HG02981 (cell line): ENCODE measurements at regions not wholly inside any gene's neighbourhood (a gene's known extent, or its start where the extent isn't known, plus 50 kb on each side); places are given as distances from the start of the nearest gene placed in this dataset.
"Not testable (repeated sequence)": the region's sequence is repeated elsewhere in the genome, so short reads cannot be mapped to it uniquely, and the experiment has no call there.

ENCODE experiments used
- ATAC-seq: cut with Tn5 transposase; IDR thresholded peaks from one replicate; pipeline ENCODE4 v1.9.1; 2021; ENCODE audit warnings: mild to moderate bottlenecking, moderate library complexity; ENCODE audit not compliant: unreplicated experiment

- ATAC-seq: not testable (repeated sequence)
Measured at GRCh38 chr12:17564630-17565029, 525.4 kb downstream of the RERGL start.

DNA sequence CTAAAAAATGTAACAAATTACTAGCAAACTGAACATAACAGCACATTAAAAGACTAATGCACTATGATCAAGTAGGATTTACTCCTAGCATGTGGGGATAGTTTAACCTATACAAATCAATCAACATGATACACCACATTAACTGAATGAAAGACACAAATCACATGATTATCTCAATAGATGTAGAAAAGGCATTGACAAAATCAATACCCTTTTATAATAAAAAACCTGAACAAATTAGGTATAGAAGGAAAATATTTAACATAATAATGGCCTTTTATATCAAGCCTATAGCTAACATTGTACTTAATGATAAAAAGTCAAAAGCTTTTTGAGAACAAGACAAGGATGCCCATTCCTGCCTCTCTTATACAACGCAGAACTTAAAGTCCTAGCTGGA, 540.0 kb downstream of the RERGL start:
- no peak for ATAC-seq

DNA sequence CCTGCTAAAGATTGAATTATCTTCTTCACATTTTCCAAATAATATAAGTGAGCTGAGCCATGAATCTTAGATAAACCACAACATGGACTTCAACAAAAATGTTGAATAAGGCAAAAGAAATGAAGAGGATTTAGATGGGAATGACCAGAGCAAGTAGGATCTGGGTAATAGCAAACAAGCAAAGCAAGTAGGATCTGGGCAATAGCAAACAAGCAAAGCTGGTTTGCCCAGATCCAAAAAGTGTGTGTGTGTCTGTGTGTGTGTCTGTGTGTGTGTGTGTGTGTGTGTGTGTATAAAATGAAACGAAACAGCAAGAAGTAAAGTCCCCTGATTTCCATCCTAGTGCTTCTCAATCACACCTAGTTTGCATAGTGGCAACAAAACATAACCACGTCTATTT, 549.1 kb downstream of the RERGL start:
- ATAC-seq: no peak

DNA sequence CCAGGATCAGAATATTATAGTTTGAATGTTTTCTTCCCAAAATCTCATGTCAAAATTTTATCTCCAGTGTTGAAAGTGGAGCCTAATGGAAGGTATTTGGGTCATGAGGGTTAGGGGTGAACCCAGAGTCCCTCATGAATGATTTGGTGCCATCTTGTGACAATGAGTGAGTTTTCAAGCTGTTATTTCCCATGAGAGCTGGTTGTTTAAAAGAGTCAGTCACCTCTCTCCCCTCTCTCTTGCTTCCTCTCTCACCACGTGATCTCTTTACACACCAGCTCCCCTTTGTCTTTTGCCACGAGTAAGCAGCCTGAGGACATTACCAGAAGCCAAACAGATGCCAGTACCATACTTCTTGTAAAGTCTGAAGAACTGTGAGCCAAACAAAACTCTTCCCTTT, 561.6 kb downstream of the RERGL start:
- no peak for ATAC-seq

DNA sequence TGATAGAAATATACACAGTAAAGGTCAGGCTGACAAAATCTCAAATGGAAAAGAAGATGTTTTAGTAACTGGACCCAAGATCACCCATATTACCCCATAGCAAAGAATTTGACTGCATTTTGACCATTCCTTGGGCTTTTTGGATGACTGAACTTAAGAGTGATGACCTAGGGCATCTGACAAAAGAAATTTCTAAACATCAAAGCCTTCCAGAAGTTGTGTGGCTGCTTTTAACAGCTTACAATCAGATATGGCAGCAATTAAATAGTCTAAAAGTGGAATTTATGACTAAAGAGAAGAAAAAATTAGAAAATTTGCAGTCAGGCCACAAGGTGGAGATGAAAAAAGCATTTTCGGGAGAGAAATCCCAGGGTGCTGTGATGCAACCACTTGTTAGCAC, 563.0 kb downstream of the RERGL start:
- ATAC-seq: no peak

- ATAC-seq: no peak
Measured at GRCh38 chr12:17511369-17511768, 578.6 kb downstream of the RERGL start.

DNA sequence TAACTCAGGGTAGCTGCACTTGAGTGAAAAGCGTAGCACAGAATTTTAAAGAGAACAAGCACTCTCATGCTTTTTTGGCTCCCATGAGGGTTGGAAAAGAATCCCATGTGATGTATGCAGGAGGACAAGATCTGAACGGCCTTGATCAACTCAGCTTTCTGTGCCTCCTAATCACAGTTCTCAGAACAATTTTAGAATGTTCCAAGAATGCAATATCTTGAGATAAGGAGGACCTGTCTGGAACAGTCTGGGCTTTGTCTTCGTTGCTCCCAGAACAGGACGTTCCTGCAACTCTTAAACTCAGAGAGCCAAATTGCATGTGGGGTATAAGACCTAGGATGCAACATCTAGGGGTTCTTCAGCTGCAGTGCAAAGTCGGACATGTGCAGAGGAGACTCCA, 582.7 kb downstream of the RERGL start:
- ATAC-seq: no peak

DNA sequence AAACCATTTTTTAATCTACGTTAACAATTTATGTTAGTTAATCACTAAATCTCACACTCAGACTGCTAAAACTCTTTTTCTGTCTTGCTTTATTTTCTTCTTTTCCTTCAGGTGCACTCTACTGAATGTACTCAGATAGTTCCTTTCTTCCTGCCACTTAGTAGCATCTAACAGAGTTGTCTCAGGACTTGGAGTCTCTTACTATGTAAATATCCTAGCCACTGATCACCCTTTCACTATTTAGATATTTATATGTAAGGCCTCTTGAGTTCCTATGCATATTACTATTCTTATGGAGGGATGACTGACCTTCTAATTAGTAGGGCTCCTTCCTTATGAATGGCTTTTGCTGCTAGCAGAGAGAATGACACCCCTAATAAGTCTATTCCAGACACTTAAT, 586.3 kb downstream of the RERGL start:
- ATAC-seq: no peak

DNA sequence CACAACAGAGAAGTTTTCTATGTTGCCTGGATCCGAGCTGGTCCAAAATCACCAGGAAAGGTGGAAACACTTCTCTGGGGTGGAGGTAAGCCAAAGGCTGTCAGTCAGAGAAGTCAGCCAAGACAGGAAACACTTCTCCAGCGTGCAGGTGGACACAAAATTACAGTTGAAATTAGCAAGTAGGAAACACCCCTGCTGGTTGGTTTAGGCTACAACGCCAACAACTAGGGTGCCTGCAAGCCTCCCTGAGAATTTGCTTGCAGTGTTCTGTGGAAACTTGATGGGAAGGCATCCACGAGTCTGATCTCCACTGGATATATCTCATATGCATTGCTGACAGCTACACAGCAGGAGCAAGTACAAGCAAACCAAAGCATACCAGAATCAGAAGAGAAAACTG, 600.5 kb downstream of the RERGL start:
- ATAC-seq: no peak

DNA sequence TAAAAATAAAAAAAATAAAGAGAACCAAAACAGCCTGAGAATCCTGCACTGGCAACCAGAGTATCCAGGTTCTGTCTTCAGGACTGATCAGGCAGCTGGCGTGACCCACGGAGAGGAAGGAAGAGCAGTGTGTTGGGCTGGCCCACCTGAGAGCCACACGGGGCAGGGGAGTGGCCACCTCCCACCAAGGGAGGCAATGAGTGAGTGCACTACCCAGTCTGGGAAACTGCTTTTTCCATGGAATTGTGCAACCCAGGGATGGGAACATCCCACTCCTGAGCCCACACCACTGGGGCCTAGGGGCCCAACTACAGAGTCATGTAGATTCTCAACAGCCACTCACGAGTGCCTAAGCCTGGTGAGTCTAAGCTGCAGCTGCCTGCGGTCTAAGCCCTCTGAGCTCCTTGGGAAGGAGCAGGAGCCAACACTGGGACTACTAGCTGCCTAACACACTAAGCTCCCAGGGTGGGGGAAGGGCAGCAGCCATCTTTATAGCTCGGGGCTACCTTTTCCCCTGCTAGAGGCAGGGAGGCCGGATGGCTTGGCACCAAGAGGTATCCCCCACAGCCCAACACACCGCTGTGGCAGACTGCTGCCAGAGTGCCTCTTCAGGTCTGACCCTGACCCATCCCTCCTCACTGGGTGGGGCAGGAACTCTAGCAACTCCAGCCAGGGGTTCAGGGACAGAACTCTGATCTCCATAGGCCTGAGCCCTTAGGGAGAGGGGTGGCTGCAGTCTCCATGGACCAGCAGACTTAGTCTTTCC, 610.9 kb downstream of the RERGL start:
- ATAC-seq: no peak

DNA sequence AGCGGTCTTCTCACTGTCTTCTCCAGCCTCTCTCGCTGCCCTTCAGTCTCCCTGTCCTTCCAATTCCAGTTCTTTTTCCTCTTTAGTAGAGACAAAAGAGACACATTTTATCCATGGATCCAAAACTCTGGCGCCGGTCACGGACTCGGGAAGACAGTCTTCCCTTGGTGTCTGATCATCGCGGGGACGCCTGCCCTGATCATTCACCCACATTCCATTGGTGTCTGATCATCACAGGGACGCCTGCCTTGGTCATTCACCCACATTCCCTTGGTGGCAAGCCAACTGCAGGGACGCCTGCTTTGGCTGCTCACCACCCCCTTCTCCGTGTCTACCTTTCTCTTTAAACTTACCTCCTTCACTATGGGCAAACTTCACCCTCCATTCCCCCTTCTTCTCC, 619.5 kb downstream of the RERGL start:
- ATAC-seq: no peak

DNA sequence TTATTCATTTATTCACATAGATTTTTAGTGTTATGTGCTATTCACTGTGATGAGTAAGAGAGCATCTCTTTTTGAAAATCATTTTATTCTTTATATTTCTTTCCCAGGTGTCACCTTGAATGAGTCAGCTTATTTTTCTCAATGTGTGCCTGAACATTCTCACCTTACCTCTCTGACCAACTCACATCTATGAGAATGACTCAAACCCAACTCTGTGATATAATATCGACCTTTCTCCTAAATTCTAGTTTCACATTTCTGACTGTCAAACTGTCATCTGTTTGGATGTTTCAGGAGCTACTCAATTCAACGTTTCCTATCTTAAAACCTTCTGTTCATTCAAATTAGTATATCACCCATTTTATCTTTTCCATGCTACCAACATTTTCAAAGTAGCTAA, 630.8 kb downstream of the RERGL start:
- no peak for ATAC-seq

DNA sequence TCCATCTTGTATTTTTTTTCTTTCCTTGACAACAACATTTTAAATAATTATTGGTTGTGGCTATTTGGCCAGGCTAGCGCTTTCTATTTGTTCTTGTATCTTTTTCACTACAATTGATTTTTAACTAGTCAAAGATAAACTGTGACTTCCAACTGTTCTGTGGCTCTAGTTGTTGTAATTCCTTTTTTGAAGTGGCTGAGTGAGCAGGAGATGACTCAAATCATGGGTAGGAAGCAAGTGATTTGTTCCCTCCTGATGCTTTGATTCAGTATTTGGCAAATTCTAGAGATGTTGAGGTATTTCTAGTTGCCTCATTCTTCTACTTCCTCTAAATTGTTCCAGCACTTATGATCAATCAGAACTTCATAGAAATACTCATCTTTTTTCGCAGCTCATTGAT, 633.5 kb downstream of the RERGL start:
- ATAC-seq: no peak

DNA sequence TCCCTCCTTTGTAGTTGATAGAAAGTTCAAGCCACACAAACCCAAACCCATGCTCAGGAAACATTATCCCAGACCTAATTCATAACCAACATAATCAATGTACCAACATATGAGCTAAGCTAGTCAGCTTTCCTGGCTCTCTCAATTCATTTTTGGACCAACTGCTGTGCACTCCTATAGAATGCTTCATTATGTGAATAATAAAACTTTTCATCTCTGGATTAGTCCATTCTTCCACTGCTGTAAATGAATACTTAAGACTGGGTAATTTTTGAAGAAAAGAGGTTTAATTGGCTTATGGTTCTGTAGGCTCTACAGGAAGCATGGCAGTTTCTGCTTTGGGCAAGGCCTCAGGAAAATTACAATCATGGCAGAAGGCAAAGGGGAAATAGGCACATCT, 651.9 kb downstream of the RERGL start:
- ATAC-seq: no peak

DNA sequence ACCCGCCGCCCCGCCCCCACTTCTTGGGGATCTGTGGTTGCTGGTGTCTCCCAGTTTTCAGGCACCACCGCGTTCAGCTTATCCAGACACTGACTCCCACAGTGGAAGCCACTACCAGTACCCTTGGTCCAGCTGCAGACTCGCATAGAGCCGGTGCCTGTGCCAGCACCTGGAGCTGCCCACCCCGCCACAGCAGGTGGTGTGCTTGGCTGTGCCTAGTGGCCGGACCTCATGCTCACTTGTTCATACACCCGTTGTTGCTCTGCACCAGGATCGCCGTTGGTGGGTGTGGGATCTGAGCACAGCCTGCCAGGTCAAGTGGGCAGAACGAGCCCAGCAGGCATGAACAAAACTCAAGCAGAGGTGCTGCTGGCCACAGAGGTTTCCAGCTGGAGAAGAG, 673.2 kb downstream of the RERGL start:
- ATAC-seq: no peak

DNA sequence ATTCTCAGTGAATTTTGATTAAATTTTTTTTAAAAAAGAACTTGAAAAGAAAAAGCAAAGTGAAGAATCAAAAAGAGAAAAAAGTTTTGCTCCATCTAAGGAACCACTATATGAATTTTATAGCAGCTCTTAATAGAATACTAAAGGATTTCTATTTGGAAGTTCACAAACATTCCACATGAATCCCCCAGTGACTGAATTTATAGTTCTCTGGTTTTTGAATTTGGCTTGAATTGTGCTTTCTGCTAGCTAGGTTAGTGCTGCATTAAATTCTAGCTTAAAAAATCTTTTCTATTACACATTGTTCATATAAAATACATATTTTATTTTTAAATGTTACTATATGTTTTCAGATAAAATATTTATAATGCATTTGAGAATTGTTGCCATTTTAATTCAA, 675.4 kb downstream of the RERGL start:
- ATAC-seq: no peak

DNA sequence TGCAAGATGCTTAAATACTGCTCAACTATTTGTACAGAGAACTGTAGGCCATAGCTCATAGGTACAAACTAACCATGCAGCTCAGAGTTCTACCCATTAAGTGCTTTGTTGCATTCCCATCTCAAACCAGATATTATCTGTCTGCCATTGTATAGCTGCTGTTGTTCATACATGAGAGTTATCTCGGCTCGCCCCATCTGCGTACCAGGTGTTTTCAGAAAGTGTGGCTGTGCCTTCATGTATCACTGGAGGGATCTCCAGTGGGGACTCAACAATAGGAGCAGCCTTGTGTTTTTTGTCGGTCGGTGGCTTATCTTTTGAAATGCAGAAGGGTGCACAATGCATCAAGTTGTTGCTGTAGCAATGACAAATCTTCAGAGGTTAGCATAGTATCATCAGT, 678.3 kb downstream of the RERGL start:
- no peak for ATAC-seq

GRCh38 chr12:17388679-17389078, 701.3 kb downstream of the RERGL start:
- ATAC-seq: no peak

GRCh38 chr12:17383321-17383720, 706.7 kb downstream of the RERGL start:
- ATAC-seq: no peak

DNA sequence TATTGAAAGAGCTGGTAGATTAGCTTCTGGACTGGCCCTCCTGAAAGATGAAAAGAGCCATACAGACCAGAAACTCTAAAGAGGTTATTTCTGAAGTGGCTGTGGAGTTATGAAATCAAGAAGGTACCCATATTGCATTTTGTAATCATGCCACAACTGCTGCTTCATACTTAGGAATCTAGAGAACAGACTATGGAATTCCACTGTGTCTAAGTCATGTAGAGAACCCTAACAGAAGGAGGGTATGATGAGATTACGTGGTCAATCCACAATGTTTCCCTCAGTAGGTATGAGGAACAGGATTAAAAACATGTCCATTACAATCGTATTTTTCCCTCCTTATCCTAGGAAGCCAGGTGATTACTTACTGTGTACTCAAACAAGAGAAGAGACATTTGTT, 708.8 kb downstream of the RERGL start:
- no peak for ATAC-seq

DNA sequence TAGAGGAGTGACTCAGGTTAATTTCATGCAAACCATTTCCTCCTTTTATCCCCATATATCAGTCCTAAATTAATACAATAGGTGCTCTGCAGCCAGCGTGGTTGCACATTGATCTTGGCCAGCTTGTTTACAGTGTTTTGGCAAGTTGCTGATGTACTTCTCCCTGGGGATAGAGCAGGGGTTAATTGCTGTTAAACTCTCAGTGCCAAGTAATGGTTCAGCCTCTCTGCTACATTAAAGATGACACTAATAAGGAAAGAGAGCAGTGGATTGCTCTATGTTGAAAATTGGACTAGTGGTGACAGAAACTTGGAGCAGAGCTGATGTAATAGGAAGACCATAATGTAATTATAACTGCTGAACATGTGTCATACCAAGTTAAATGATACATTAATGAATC, 717.5 kb downstream of the RERGL start:
- no peak for ATAC-seq

DNA sequence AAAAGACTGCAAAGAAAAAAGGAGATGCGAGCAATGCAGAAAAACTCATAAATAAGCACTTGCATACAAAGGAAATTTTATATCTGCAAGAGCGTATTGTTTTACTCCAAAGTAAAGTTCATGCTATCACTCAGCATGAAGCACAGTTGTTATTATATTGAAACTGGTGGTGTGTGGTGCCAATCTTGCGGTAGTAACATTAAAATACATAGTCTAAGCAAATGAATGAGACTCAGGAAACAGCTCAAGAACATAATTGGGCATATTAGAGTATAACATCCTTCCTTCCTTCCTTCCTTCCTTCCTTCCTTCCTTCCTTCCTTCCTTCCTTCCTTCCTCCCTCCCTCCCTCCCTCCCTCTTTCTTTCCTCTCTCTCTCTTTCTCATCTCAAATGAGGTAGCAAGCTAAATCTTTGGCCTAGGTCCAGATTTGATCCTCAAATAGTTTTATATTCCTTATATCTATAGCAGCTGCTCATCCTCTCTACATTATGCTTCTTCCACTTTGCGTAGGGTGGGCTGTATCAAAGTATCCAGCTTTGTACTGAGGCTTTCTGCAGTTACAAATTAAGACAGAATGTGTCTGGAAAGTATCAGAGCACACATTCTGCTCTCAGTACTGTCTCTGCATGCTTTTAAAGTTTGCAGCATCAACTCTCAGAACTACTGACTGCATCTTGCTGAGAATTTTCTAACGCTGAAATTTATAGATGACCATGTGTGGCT, 718.3 kb downstream of the RERGL start:
- no peak for ATAC-seq

GRCh38 chr12:17370621-17371020, 719.4 kb downstream of the RERGL start:
- no peak for ATAC-seq
